Pulmonary artery endothelial cell (primary cell): ENCODE measurements at regions not wholly inside any gene's neighbourhood (a gene's known extent, or its start where the extent isn't known, plus 50 kb on each side); places are given as distances from the start of the nearest gene placed in this dataset.

Experiments
- DNase-seq: peaks from one replicate; pipeline ENCODE4 v3.0.0-alpha.2; 2011; ENCODE audit warnings: low read depth, low spot score

DNA sequence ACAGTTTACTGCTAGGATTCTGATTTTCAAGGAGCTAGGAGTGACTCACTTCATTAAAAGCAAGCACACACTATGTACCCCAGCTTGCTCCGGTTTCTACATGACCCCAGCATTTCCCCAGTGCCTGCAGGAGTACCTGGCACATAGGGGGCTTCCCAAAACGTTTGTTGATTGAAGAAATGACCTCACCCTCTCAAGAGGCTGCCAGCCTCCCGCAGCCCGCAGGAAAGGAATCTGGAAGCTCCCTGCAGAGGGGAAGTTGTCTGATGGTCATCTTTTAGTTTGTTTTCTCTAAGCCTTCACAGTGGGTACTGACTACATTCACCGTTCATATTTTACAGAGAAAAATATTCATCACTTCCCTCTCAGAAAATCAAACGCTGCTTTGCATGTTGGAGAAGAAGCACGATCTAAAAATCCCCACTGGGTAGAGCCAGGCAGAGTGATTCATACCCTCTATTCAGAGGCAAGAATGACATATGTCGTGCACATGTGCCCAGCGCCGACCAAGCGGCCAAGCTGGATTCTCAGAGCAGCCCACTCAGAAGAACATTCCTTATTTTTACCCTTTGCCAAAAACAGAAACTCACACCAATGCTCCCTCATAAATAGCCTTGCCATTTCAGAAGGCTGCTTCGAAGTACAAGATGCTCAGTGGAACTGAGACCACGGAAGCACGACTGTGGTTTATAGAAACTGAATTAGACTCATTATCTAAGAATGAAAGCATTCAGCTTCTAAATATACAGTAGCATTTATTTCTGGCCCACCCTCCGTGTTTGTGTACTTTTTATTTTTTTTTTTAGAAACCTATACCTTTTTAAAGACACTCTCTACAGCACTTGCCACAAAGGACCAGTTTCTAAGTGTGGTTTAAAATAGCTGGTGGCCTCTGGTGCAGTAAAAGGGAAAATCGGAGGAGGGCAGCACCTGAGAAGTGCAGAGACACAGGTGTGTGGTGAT lies 143.2 kb downstream of the MIS18A start:
- no peak for DNase-seq

DNA sequence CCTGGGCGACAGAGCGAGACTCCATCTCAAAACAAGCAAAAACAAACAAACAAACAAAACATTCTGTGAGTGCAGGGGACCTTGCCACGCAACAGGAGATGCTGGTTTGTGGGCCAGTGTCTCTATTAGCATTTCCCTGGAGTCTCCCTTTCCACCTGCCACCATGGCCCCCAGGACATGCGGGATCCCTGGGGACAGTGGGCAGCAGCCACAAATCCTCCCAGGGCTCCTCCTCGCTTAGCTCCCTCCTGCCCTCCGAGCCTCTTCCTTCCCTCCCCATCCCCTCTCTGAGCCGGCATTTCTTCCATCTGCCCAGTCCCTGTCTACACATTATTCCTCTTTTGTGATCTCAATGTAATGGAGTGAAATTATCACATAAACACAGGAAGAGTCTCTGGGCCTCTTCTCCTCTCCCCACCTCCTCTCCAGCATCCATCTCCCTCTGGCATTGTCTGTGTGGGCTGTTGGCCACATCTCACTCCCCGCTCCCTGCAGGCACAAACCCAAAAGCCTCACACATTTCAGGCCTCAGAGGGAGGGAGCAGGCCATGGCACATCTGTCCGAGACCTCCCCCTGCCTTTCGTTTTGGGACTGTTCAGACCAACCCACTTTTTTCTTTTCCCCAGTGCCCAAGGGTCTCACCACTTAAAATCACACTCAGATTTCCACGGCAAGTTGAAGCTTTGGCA lies 144.3 kb downstream of the MIS18A start:
- DNase-seq: no peak

DNA sequence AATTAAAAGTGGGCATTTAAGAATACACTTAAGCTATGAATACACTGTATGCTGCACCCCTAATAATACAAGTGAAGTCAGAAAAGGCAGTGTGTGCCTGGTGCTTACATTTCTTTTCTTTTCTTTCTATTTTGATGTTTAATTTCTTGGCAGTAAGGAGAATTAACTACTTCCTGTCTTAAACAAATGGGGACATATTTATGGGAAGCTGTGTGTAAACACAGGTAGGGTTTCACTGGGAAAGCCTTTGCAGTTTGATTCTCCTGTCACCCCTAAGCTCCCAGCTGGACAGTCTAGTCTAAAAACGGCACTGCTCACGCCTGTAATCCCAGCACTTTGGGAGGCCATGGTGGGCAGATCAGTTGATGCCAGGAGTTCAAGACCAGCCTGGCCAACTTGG lies 146.0 kb downstream of the MIS18A start:
- no peak for DNase-seq

DNA sequence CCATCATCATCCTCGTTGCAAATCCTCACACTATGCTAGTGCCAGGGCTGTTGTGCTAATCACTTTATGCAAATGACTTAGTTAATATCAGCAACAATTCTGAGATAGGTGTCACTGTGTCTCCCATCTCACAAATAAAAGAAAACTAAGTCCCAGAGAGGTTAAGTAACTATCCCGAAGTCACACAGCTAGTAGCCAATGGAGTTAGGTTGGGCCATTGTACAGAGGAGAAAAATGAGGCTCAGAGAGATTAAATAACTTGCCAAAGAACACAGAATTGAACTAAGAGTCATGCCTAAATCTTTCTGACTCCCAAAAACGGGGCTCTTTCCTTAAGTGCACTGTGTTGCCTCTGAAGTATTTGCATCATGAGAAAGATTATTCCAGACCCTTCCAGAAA lies 146.4 kb downstream of the MIS18A start:
- no peak for DNase-seq

DNA sequence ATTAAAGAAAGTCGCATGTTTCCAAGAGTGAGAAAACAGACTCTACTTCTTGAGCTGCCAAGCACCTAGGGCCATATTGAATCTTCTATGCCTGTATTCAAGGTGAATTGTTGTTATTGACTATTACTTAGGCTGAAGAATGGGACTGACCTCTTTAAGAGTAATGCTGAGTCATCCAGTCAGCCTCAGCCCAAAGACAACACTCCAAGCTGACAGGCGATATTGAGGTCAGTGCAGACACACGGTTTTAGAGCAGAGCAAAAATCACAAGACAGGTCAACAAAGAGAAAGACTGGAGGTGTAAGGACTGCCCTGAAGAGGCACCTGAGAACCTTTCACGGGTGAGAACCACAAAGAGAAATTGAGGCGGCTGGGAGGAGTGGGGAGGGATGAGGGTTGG lies 146.9 kb downstream of the MIS18A start:
- no peak for DNase-seq

DNA sequence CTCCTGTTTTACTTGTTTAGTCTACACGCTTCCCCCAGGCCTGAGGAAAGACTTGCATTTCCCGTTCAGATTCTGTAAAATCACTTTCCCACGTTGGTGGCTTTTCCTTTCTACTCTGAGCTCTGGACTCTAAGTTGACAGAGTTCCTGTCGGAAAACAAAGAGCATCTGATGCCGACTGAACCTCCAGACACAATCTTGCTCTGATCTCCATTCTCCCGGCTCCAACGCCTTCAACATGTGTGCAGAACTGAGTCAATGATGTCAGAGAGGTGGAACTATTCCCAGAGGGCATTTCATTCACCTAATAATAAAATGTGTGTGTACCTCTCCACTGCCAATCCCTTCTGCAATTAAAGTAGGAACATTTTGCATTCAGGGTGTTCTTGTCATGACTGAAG lies 147.7 kb downstream of the MIS18A start:
- DNase-seq: no peak

DNA sequence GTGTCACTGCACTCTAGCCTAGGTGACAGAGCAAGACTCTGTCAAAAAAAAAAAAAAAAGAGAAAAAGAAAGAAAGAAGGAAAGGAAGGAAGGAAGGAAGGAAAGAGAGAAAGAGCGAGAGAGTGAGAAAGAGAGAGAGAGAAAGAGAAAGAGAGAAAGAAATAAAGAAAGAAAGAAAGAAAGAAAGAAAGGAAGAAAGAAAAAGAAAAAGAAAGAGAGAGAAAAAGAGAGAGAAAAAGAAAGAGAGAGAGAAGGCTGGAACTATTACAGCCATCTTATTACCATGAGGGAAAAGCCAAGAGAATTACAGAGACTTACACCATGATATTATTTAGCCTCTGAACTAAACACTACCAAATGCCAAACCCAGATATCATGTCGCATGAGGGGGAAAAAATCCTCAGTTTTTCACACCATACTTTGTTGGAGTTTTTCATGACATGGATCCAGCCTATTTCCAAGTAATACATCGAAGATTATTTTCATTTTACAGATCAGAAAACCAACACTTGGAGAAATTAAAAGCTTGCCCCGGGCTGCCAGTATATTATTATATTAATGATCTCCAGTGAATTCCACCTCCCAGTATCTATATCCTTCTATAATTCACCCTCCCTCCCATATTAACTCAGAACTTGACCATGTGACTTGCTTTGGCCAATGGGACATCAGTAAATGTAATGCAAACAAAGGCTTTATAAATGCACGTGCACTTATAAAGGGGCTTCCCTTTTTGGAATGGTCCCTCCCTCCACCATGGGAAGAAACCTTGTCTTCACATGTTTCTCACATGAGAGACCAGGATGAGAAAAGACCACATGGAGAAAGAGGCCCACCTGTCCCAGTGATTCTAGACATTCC lies 148.6 kb downstream of the MIS18A start:
- DNase-seq: no peak

DNA sequence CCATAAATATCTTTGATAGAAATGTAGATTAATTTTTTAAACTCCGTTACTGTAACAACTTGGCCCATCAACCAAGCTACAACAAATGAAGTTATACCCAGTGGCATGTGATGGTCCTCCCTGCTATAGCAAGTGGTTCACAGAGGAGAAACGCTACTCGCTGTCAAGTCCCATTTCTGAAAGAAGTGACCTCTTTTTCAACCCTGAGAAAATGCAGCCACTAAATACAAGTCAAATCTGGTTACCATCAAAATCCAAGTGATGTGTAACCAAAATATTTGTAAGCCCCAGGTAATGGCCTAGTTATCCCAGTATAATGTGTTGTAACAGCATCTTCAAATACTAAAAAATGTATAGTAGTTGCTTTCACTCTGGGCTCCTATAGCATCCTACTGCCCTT lies 151.8 kb downstream of the MIS18A start:
- DNase-seq: no peak

DNA sequence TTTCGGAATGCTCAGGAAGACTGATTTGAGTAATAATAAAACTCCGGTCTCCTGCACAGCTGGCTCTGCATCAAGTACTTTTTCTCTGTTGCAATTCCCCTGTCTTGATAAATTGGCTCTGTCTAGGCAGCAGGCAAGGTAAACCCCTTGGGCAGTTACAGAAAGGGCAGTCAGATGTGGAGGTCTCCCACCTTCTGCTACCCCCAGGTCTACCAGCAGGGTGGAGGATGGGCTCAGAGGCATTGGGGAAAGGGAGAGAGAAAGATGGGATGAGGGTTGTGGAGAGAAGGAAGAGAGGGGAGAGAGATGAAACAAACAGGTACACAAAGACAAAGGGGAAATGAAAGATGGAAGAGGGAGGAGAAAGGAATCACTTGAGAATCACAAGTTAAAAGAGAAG lies 156.8 kb downstream of the MIS18A start:
- DNase-seq: no peak

DNA sequence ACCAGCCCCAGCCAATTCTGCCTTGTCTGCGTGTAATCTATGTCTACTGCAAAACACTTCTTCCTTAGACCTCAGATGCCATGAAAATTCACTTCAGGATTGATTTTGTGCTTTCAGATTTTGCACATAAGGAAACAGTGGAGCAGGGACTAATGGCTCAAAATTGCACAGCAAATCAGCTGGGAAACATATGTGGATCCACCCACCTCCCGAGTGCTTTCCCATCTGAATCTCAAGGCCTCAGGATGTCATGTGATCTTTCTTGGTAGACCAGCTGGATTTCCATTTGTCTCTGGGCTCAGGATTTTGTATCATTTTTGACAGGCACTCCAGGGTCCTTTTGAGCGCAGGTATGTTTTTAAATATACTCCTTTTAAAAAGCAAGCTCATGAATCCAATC lies 158.6 kb downstream of the MIS18A start:
- no peak for DNase-seq

DNA sequence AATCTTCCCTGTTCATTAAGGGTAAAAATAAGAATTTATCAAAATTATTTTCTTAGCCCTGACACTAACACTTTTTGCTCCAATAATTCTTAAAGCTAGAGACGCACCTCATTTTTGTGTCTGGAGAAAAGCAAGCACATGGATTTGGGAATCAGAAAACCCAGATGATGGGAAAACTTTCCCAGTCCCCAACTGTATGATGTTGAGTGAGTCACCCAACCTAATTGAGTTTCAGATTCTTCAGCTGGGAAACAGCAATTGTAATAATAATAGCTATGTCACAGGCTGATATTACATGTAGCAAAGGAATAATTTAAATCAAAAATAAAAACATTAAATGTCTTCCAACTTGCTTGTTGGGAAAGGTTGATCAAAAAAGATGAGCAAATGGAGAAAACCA lies 159.0 kb downstream of the MIS18A start:
- DNase-seq: no peak

DNA sequence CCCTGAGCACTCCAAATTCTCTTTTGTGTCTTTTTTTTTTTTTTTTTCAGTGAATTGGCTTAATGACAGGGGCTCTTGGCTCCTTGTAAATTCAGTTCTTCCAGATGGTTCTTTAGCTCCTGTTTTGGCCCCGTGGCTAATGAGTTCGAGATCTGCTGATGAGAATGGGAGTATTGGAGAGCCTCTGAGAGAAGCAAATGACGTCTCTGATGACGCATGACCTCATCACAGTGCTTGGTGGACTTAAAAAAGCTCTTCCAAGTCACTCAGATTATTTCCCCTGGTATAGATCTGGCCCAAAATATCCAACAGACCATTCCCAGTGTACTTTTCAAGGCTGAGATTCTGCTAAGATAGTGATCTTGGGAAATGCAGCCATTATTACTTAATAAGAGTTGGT lies 159.5 kb downstream of the MIS18A start:
- DNase-seq: no peak

DNA sequence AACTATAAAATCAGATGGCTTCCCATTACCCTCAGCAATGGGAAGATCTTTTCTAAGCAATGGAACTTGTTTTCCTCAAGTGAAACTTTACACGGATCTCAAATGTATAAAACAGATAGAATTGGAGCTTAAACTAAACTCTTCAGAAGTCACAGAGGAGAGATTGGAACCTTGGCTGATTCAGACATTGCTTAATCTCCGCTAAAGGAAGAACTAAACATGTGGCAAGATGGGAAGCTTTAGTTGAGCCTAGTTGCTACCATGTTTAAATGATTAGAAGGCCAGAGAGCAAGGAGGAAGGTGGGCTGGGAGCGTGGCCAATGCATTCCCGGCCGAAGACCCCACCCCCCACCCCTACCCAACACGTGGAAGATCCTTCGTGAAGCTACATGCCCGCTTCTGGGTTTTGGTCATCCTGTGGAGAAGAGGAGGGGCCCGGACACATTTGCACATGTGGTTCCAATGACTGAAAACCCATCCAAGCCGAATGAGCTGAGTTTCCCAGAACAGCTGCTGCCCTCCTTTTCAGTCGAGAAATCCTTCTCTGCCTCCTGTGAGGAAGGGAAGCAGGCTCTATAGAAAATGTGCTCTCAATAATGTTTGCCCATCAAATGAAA lies 164.3 kb downstream of the MIS18A start:
- DNase-seq: no peak

DNA sequence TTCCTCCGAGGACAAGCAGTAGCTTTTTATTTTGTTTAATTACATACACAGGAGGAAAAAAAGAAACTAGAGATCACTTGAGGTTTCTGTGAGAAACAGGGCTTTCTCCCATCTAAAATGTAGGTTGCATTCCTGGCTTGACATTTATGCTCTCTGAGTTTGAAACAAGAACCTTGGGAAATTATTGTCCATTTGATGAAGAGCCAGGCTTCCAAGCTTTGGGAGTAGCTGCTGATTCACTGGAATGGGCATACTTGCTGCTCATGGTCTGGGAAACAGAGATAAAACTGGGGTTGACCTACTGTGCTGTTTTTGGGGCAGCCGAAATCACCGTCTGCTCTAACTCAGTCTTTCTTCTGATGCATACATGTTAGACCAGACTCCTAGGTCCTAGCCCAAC lies 165.4 kb downstream of the MIS18A start:
- DNase-seq: no peak

DNA sequence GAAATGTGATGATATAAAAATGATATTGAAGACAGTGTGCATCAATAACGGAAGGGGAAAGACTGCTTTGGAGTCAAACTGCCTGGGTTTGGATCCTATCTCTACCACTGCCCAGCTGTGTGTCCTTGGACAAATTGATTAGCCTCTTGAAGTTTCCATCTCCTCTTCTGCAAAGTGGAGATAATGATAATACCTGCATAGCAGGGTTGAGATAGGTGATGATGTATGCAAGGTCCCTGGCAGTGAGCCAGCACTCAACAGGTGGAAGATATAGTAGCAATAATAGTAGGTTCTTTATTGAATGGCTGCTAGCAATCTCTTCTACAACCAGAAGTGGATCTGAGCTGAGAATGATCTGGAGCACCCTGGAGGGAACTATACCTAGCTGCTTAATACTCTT lies 166.7 kb downstream of the MIS18A start:
- no peak for DNase-seq

DNA sequence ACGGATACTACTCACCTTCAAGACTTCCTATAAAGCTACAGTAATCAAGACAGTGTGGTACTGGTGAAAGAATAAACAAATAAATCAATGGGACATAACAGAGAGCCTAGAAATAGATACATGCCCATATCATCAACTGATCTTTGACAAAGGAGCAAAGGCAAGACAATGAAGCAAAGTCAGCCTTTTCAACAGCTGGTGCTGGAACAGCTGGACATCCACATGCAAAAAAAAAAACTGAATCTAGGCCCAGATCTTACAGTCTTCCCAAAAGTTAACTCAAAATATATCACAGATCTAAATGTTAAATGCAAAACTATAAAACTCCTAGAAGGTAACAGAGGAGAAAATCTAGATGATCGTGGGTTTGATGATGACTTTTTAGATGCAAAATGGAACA lies 170.3 kb downstream of the MIS18A start:
- no peak for DNase-seq

DNA sequence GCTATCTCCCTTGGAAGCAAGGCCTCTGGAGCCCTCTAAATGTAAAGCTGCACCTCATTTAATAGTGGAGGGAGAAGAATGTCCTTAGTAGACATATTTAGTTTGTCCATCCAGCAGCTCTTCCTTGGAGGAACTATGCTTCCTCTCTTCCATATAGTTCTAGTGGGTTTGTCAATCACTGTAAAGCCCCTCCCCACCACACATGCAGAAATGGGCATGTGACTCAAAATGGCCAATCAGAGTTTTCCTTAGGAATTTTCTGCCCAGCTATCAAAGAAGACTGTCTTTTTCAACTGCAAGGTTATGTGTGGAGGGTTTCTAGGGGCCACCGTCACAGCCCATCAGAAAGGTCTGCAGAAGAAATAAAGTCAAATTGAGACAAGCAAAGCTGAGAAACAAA lies 175.5 kb downstream of the MIS18A start:
- DNase-seq: no peak

DNA sequence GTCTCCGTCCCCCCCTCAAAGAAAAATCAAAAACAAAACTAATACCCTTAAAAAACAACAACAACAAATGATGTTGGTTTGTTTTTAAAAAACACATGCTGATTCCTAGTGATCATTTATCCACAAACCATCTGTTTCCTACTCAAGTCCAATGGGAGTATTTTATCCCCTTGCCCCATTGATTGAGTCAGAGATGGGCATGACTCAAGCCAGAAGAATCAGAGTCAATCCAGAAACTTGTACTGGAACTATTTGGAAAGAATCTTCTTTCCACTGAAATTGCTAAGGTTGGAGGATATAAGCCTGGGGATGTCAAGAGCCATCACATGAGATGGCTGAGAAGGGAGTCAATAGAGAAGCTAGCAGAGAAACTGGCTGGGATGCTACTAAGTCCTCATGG lies 176.4 kb downstream of the MIS18A start:
- DNase-seq: no peak

DNA sequence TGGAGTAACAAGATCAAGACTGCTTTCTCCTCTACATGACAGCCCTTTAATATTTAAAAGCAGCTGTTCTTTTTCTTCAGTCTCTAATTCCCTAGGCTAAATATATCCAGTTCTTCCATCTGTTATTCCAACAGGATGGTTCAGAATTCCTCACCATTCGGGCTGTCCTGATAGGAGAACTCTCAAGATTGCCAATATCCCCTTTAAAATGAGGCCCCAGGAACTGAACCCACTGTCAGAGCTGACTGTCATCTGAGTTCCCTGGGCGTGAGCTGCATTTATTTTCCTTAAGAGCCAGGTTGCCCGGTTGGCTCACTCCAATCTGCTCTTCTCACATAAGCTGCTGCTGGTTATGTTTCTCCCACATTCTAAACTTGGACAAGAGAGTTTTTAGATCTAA lies 177.6 kb downstream of the MIS18A start:
- DNase-seq: no peak

DNA sequence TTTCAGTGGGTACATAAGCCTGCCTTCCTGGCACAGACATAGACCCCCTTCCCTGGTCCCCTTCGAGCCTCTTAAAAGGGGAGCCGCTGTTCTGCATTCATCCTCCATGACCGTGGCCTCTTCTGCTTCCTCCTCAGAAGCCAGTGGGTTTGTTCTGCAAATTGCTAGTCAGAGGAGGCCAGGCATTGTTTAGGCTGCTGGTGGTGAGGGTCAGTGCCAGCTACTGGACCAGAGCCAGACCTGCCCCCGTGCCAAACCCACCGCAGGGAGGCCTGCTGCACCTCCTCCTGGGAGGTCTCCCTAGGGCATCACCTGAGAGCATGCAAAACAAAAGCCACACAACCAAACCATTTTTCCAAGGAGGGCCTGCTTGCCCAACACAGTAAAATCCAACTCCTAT lies 178.4 kb downstream of the MIS18A start:
- DNase-seq: no peak

DNA sequence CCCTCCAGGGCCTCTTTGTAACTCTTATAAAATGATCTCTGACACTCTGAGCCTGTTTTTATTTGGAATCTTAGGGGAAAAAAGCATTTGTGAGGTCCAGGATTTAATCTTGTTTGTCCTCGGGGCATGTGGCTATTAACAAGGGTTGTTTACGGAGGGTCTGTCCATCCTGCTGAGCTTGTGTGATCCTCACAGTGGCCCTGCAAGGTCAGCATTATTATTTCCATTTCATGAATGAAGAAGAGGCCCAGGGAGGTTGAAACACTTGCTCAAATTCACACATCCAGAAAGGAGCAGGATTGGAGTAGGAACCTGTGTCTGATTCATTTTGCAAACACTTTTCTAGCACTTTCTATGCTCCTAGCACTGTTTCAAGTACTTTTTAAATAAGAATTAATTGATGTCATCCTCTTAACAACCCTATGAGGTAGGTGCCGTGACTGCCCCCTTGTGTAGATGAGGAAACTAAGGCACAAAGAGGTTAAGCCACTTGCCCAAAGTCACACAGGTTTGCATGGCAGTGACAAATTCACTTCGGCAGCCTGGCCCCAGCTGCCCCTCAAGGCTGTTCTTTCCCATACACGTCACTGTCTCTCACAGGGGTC lies 178.9 kb downstream of the MIS18A start:
- no peak for DNase-seq
